Left forelimb (tissue), 1 donor: ENCODE measurements at regions not wholly inside any gene's neighbourhood (a gene's known extent, or its start where the extent isn't known, plus 50 kb on each side); places are given as distances from the start of the nearest gene placed in this dataset.

Experiments
- DNase-seq: peaks from one replicate; pipeline ENCODE4 v3.0.0-alpha.2; 2018; ENCODE audit warnings: low spot score

- DNase-seq, result no peak
Observed at GRCh38 chr1:209015092-209015491, 568.4 kb upstream of the CAMK1G start.

GRCh38 chr1:209021622-209022021 lies 561.9 kb upstream of the CAMK1G start:
- no peak for DNase-seq

- DNase-seq, result no peak
Observed at GRCh38 chr1:209023790-209024189, 559.7 kb upstream of the CAMK1G start.

GRCh38 chr1:209029737-209030136 lies 553.8 kb upstream of the CAMK1G start:
- no peak for DNase-seq

- no peak for DNase-seq
Observed at GRCh38 chr1:209030454-209031167, 552.9 kb upstream of the CAMK1G start.

- DNase-seq, result no peak
Observed at GRCh38 chr1:209037064-209037463, 546.5 kb upstream of the CAMK1G start.

- DNase-seq, result no peak
Observed at GRCh38 chr1:209038316-209038715, 545.2 kb upstream of the CAMK1G start.

GRCh38 chr1:209038735-209039134 lies 544.8 kb upstream of the CAMK1G start:
- DNase-seq, result no peak

GRCh38 chr1:209040351-209040750 lies 543.2 kb upstream of the CAMK1G start:
- DNase-seq, result no peak

GRCh38 chr1:209041927-209042326 lies 541.6 kb upstream of the CAMK1G start:
- DNase-seq, result no peak

GRCh38 chr1:209042413-209042812 lies 541.1 kb upstream of the CAMK1G start:
- no peak for DNase-seq

- no peak for DNase-seq
Observed at GRCh38 chr1:209045331-209046057, 538.0 kb upstream of the CAMK1G start.

GRCh38 chr1:209046058-209046417 lies 537.5 kb upstream of the CAMK1G start:
- no peak for DNase-seq

GRCh38 chr1:209046935-209047334 lies 536.6 kb upstream of the CAMK1G start:
- DNase-seq, result no peak

- no peak for DNase-seq
Observed at GRCh38 chr1:209048941-209049669, 534.4 kb upstream of the CAMK1G start.

GRCh38 chr1:209051570-209051969 lies 531.9 kb upstream of the CAMK1G start:
- no peak for DNase-seq

GRCh38 chr1:209053587-209053986 lies 529.9 kb upstream of the CAMK1G start:
- DNase-seq, result no peak

- no peak for DNase-seq
Observed at GRCh38 chr1:209057083-209057482, 526.4 kb upstream of the CAMK1G start.

GRCh38 chr1:209057901-209058300 lies 525.6 kb upstream of the CAMK1G start:
- no peak for DNase-seq

- DNase-seq, result no peak
Observed at GRCh38 chr1:209059376-209059775, 524.1 kb upstream of the CAMK1G start.

- no peak for DNase-seq
Observed at GRCh38 chr1:209059981-209060380, 523.5 kb upstream of the CAMK1G start.

- DNase-seq, result no peak
Observed at GRCh38 chr1:209062081-209062620, 521.4 kb upstream of the CAMK1G start.

GRCh38 chr1:209062863-209063262 lies 520.7 kb upstream of the CAMK1G start:
- no peak for DNase-seq
